GM12801 (cell line): ENCODE measurements at regions not wholly inside any gene's neighbourhood (a gene's known extent, or its start where the extent isn't known, plus 50 kb on each side); places are given as distances from the start of the nearest gene placed in this dataset.

ENCODE experiments used
- CTCF ChIP-seq: IDR thresholded peaks from one replicate; pipeline ENCODE4 v1.5.1; 2011; ENCODE audit warnings: control low read depth; ENCODE audit not compliant: insufficient read length; ENCODE audit errors: extremely low read depth

- TF ChIP-seq CTCF: no peak
Measured at GRCh38 chr13:40084934-40085333, 429.5 kb downstream of the COG6 start.

- TF ChIP-seq CTCF: no peak
Measured at GRCh38 chr13:40087091-40088002, 431.9 kb downstream of the COG6 start.

- no peak for TF ChIP-seq CTCF
Measured at GRCh38 chr13:40094056-40094455, 438.6 kb downstream of the COG6 start.

- no peak for TF ChIP-seq CTCF
Measured at GRCh38 chr13:40095695-40096356, 440.4 kb downstream of the COG6 start.

GRCh38 chr13:40096357-40096901 lies 441.0 kb downstream of the COG6 start:
- no peak for TF ChIP-seq CTCF

GRCh38 chr13:40098246-40098645 lies 442.8 kb downstream of the COG6 start:
- TF ChIP-seq CTCF: no peak

GRCh38 chr13:40101708-40102359 lies 446.4 kb downstream of the COG6 start:
- no peak for TF ChIP-seq CTCF
